GM23338 (cell line): ENCODE measurements at regions not wholly inside any gene's neighbourhood (a gene's known extent, or its start where the extent isn't known, plus 50 kb on each side); places are given as distances from the start of the nearest gene placed in this dataset.

Source experiments
- CREB1 ChIP-seq: fragments of 250-450 bp; sonication (Bioruptor Pico); IDR thresholded peaks from 2 replicates; pipeline ENCODE4 v1.5.0; 2020; ENCODE audit warnings: low read depth, mild to moderate bottlenecking, moderate library complexity
- CTCF ChIP-seq, 2 experiments: fragments of 200-600 bp in 1 of 2; sonication (generic) in 1 of 2; conservative IDR thresholded peaks; 2 replicates each; pipeline versions ENCODE4 v1.5.1 to v1.6.1; 2016 to 2017; ENCODE audit warnings: antibody characterized with exemption in 2 of 2, low read depth in 2 of 2, mild to moderate bottlenecking in 2 of 2, moderate library complexity in 1 of 2
- ETS1 ChIP-seq: IDR thresholded peaks from 2 replicates; pipeline ENCODE4 v1.6.1; 2016; ENCODE audit warnings: antibody characterized with exemption
- EZH2 ChIP-seq: fragments of 200-600 bp; sonication (generic); IDR thresholded peaks from one replicate; pipeline ENCODE4 v1.8.0; 2017; ENCODE audit warnings: antibody characterized with exemption, mild to moderate bottlenecking, low read depth; ENCODE audit not compliant: unreplicated experiment
- EZH2phosphoT487 ChIP-seq: fragments of 200-600 bp; sonication (generic); IDR thresholded peaks from one replicate; pipeline ENCODE4 v1.8.1; 2018; ENCODE audit warnings: antibody characterized with exemption; ENCODE audit not compliant: unreplicated experiment
- JUNB ChIP-seq: IDR thresholded peaks from one replicate; pipeline ENCODE4 v1.6.1; 2016; ENCODE audit warnings: antibody characterized with exemption; ENCODE audit not compliant: unreplicated experiment
- NANOG ChIP-seq: IDR thresholded peaks from 2 replicates; pipeline ENCODE4 v1.6.1; 2016; ENCODE audit warnings: antibody characterized with exemption, borderline replicate concordance
- POLR2AphosphoS5 ChIP-seq: IDR thresholded peaks from 2 replicates; pipeline ENCODE4 v1.6.1; 2016; ENCODE audit warnings: antibody characterized with exemption, low read depth
- REST ChIP-seq: IDR thresholded peaks from one replicate; pipeline ENCODE4 v1.6.1; 2018; ENCODE audit warnings: antibody characterized with exemption; ENCODE audit not compliant: unreplicated experiment
- STAT1 ChIP-seq: IDR thresholded peaks from one replicate; pipeline ENCODE4 v1.6.1; 2016; ENCODE audit warnings: antibody characterized with exemption; ENCODE audit not compliant: unreplicated experiment
- ZNF114 ChIP-seq: fragments of 250-450 bp; sonication (Bioruptor Pico); IDR thresholded peaks from 2 replicates; pipeline ENCODE4 v1.5.0; 2020; ENCODE audit warnings: mild to moderate bottlenecking, moderate library complexity
- ZNF331 ChIP-seq: fragments of 250-450 bp; sonication (Bioruptor Pico); IDR thresholded peaks from 2 replicates; pipeline ENCODE4 v1.5.0; 2020; ENCODE audit warnings: low read depth, mild to moderate bottlenecking, moderate library complexity
- ZNF462 ChIP-seq: fragments of 250-450 bp; sonication (Bioruptor Pico); IDR thresholded peaks from 2 replicates; pipeline ENCODE4 v1.5.0; 2020; ENCODE audit warnings: mild to moderate bottlenecking, moderate library complexity

GRCh38 chr1:219071209-219071608 is 102.5 kb upstream of the LYPLAL1 start:
- TF ChIP-seq CTCF (conservative IDR thresholded peaks at IDR 0.05; ENCODE audit: low read depth in 2 of 2) (no peak), REST (no peak), POLR2AphosphoS5 (no peak), ETS1 (no peak), EZH2 (no peak), JUNB (no peak), CREB1 (CRISPR knock-in tag) (no peak), EZH2phosphoT487 (no peak), ZNF114 (CRISPR knock-in tag) (no peak), NANOG (no peak), ZNF462 (CRISPR knock-in tag) (no peak), ZNF331 (CRISPR knock-in tag) (no peak), STAT1 (no peak)
